ENCODE measurements at regions not wholly inside any gene's neighbourhood (a gene's known extent, or its start where the extent isn't known, plus 50 kb on each side); places are given as distances from the start of the nearest gene placed in this dataset.
"Not testable (repeated sequence)": the region's sequence is repeated elsewhere in the genome, so short reads cannot be mapped to it uniquely, and the experiment has no call there.

- no peak for TF ChIP-seq CTCF (conservative IDR thresholded peaks at IDR 0.05; ENCODE audit: low read depth, low read length)
- DNase-seq (ENCODE audit: low read depth) = no peak
- H3K4me3 ChIP-seq (ENCODE audit: low read depth, low read length) = no peak overlapping the region
Measured at GRCh38 chr2:35160871-35161270, 1194.7 kb upstream of the CRIM1 start.

GRCh38 chr2:35125871-35126270 lies 1229.7 kb upstream of the CRIM1 start:
- no peak overlapping the region for H3K4me3 ChIP-seq (ENCODE audit: low read depth, low read length)
- DNase-seq (ENCODE audit: low read depth) = no peak
- no peak for TF ChIP-seq CTCF (conservative IDR thresholded peaks at IDR 0.05; ENCODE audit: low read depth, low read length)

GRCh38 chr2:35125278-35125677 lies 1230.3 kb upstream of the CRIM1 start:
- H3K4me3 ChIP-seq (ENCODE audit: low read depth, low read length) = no peak overlapping the region
- no peak for TF ChIP-seq CTCF (conservative IDR thresholded peaks at IDR 0.05; ENCODE audit: low read depth, low read length)
- DNase-seq (ENCODE audit: low read depth) = no peak

- no peak for DNase-seq (ENCODE audit: low read depth)
- H3K4me3 ChIP-seq (ENCODE audit: low read depth, low read length) = no peak overlapping the region
- no peak for TF ChIP-seq CTCF (conservative IDR thresholded peaks at IDR 0.05; ENCODE audit: low read depth, low read length)
Measured at GRCh38 chr2:35116151-35116550, 1239.4 kb upstream of the CRIM1 start.

GRCh38 chr2:35114765-35115164 lies 1240.8 kb upstream of the CRIM1 start:
- DNase-seq (ENCODE audit: low read depth) = no peak
- no peak overlapping the region for H3K4me3 ChIP-seq (ENCODE audit: low read depth, low read length)
- TF ChIP-seq CTCF (conservative IDR thresholded peaks at IDR 0.05; ENCODE audit: low read depth, low read length) = peak; percentile 48

GRCh38 chr2:35112367-35112766 lies 1243.2 kb upstream of the CRIM1 start:
- not testable (repeated sequence) for H3K4me3 ChIP-seq (ENCODE audit: low read depth, low read length); DNase-seq (ENCODE audit: low read depth)

- no peak for TF ChIP-seq CTCF (conservative IDR thresholded peaks at IDR 0.05; ENCODE audit: low read depth, low read length)
- no peak overlapping the region for H3K4me3 ChIP-seq (ENCODE audit: low read depth, low read length)
- DNase-seq (ENCODE audit: low read depth) = no peak
Measured at GRCh38 chr2:35104309-35104708, 1251.3 kb upstream of the CRIM1 start.

- no peak overlapping the region for H3K4me3 ChIP-seq (ENCODE audit: low read depth, low read length)
- DNase-seq (ENCODE audit: low read depth) = no peak
- TF ChIP-seq CTCF (conservative IDR thresholded peaks at IDR 0.05; ENCODE audit: low read depth, low read length) = no peak
Measured at GRCh38 chr2:35099342-35099741, 1256.2 kb upstream of the CRIM1 start.
